22Rv1 (cell line): ENCODE measurements at regions not wholly inside any gene's neighbourhood (a gene's known extent, or its start where the extent isn't known, plus 50 kb on each side); places are given as distances from the start of the nearest gene placed in this dataset.

Source experiments
- ZFX ChIP-seq: fragments of 450-650 bp; IDR thresholded peaks from 2 replicates; pipeline ENCODE4 v1.6.1; 2017; ENCODE audit warnings: antibody characterized with exemption, borderline replicate concordance
- TF ChIP-seq, protein P1 (sequence below): fragments of 450-650 bp; IDR thresholded peaks from 2 replicates; pipeline ENCODE4 v1.5.1; 2017; ENCODE audit warnings: mild to moderate bottlenecking

DNA sequence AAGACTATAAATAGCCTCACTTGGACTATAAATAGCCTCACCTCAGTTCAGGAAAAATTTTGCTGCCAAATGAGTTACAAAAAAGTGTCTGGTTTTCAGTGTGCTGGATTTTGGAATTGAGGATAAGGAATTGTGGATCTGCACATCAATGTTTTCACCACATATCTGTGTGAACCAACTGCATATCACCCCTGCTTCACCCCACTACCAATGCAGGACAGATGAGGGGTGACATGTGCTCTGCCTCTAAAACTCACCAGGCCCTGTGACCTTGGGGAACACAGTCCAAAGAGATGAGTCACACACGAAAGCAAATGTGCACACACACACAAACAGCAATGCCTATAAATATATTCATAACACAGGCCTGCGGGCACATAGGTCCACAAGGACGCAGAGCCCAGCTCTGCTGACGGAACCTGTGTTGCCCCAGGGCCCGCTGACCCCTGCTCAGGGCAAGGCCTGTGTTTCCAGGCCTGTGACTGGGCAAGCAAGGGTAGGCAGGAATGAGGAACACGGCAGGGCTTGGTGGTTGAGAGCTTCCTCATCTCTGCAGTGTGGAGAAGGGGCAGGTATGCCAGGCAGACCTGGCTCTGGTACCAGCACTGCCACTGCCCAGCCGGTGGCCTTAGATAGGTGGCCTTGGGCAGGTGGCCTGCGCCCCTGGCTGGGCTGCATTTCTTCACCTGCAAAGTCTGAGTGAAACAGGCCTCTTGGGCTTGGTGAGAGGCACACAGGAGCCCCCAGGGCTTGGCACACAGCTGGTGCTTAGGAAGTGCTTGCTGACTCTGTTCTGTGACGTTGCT lies 82.4 kb downstream of the ARL6IP4 start:
- TF ChIP-seq, protein P1, sequence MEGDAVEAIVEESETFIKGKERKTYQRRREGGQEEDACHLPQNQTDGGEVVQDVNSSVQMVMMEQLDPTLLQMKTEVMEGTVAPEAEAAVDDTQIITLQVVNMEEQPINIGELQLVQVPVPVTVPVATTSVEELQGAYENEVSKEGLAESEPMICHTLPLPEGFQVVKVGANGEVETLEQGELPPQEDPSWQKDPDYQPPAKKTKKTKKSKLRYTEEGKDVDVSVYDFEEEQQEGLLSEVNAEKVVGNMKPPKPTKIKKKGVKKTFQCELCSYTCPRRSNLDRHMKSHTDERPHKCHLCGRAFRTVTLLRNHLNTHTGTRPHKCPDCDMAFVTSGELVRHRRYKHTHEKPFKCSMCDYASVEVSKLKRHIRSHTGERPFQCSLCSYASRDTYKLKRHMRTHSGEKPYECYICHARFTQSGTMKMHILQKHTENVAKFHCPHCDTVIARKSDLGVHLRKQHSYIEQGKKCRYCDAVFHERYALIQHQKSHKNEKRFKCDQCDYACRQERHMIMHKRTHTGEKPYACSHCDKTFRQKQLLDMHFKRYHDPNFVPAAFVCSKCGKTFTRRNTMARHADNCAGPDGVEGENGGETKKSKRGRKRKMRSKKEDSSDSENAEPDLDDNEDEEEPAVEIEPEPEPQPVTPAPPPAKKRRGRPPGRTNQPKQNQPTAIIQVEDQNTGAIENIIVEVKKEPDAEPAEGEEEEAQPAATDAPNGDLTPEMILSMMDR = no peak
- TF ChIP-seq ZFX = no peak
